HG03354 (cell line): ENCODE measurements at regions not wholly inside any gene's neighbourhood (a gene's known extent, or its start where the extent isn't known, plus 50 kb on each side); places are given as distances from the start of the nearest gene placed in this dataset.
"Not testable (repeated sequence)": the region's sequence is repeated elsewhere in the genome, so short reads cannot be mapped to it uniquely, and the experiment has no call there.

ENCODE experiments used
- ATAC-seq: cut with Tn5 transposase; IDR thresholded peaks from one replicate; pipeline ENCODE4 v1.9.1; 2021; ENCODE audit warnings: mild to moderate bottlenecking; ENCODE audit not compliant: unreplicated experiment, poor library complexity, severe bottlenecking

- ATAC-seq: no peak
Observed at GRCh38 chr4:140222171-140222570, 68.2 kb upstream of the MAML3 start.

DNA sequence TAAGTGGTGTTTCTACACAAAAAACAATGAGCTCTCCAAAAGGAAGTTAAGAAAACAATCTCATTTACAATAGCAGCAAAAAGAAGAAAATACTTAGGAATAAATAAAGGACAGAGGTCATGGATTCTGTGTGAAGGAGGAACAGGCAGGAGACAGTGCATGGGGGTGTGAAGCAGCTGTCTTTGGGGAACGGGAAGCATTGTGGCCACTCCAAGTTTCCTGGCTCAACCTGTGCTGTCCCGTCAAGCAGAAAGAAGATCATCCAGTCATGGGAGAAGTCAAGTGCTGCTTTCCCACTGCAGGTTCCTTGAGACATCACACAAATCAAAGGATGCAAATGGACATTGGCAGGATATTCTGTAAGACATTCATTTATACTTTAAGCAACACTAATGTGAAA lies 66.1 kb upstream of the MAML3 start:
- no peak for ATAC-seq

- no peak for ATAC-seq
Observed at GRCh38 chr4:140219567-140219966, 65.6 kb upstream of the MAML3 start.

DNA sequence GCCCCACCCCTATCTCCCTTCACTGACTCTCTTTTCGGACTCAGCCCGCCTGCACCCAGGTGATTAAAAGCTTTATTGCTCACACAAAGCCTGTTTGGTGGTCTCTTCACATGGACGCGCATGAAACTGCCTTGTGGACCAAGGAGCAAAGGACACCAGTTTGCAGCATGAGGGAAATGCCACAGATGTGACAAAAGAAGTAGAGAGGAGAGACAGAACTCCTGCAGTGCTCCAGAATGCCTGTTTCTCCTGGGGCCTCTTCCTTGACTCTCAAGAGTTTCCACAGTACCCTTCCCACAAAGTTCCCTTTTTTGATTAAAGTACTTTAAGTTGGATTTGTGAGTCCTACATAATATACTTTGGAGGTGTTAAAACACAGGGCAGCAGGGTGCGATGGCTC lies 65.1 kb upstream of the MAML3 start:
- ATAC-seq: not testable (repeated sequence)

- ATAC-seq: no peak
Observed at GRCh38 chr4:140213749-140214148, 59.8 kb upstream of the MAML3 start.

DNA sequence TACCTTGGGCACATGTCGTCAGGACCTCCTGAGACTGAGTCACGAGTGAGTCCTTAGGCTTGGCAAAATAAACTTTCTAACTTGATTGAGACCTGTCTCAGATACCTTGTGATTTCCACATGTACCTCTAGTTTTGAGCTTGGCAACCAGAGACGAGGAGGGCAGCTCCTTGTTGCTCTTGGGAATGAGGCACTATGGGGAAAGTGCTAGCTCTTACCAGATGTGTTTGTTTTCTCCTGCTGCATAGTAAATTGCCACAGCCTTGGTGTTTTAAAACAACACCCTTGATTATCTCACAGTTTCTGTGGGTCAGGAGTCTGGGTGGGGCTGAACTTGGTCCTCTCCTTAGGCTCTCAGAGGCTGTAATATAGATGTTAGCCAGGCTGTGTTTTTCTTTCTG lies 59.1 kb upstream of the MAML3 start:
- no peak for ATAC-seq

DNA sequence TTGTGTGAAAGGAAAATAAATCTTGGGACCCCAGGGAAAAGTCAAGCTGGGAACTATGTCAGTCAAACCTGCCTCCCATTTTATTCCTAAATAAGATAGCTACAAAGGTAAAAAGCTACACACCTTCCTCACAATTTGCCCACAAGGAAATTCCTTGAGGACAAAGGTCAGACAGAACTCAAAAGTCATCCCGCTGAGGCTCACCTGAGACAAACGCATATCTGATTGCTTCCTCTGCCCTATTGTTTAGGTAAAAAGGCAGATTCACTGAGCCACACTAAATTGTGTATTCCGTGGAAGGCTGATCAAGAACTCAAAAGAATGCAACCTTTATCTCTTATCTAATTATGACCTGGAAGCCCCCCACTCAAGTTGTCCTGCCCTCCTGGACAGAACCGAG lies 58.7 kb upstream of the MAML3 start:
- ATAC-seq: no peak

DNA sequence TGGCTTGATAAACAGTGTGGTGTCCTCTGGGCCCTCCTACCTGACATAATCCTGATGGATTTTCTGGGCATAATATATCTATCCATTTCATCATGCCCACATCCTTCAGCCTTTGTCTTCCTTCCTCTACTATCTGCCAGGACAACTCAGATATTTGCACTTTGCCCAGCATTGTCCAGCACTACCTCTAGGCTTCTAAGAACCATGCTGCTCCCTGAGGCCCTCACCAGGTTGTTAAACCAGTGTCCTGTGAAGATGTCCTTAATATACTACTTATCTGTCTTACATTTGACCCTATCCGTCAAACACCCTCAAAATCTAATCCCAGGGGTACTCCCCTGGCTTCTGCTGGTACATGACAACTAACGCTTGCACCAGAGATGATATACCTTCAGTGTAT lies 58.2 kb upstream of the MAML3 start:
- no peak for ATAC-seq

GRCh38 chr4:140211693-140212092 lies 57.7 kb upstream of the MAML3 start:
- ATAC-seq: no peak

DNA sequence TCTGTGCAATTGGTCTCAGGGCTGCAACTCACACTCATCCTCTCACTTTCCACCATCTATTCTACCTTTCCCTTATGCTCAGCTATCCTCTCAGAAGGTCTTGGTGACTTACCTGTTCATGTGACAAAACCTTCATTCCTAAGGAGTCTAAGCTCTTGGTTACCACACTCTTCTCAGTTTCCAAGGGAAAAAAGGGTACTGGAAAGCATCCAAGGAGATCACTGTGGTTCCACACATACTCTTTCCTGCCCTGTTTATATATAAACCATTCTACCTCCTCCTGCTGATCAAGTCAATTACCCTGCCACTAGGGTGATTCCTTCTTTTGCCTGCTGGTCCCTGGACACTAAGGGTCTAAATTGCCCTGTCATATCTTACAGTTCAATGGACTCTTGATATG lies 57.2 kb upstream of the MAML3 start:
- ATAC-seq: no peak

GRCh38 chr4:140208921-140209320 lies 54.9 kb upstream of the MAML3 start:
- no peak for ATAC-seq
